GM21390 (cell line): ENCODE measurements at regions not wholly inside any gene's neighbourhood (a gene's known extent, or its start where the extent isn't known, plus 50 kb on each side); places are given as distances from the start of the nearest gene placed in this dataset.

Source experiments
- ATAC-seq: cut with Tn5 transposase; IDR thresholded peaks from one replicate; pipeline ENCODE4 v1.9.1; 2021; ENCODE audit not compliant: unreplicated experiment

DNA sequence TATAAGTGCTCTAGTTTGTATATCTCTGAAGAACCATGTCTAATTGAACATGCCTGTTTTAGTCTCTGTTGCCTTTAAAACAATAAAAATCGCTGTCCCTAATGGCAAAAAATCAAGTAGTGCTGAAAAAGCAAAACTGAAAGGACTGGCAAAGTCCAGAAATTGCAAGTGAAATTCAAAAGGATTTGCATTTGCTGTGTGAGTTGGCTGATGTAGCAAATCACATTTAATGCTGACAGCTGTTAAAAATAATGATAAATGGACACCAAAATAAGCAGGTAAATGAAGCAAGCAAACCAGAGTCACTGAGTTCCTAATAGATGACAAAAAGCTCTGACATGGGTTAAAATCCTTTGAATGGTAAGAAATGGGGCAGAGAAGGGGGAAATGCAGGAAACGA, 874.1 kb downstream of the GRM8 start:
- ATAC-seq = peak; percentile 60

- peak; percentile 82 for ATAC-seq
These were observed 882.6 kb downstream of the GRM8 start for GRCh38 chr7:126370038-126370668.

GRCh38 chr7:126362746-126363145, 890.0 kb downstream of the GRM8 start:
- no peak for ATAC-seq

GRCh38 chr7:126361183-126361582, 891.6 kb downstream of the GRM8 start:
- ATAC-seq = no peak

GRCh38 chr7:126339813-126340212, 912.9 kb downstream of the GRM8 start:
- ATAC-seq = no peak

DNA sequence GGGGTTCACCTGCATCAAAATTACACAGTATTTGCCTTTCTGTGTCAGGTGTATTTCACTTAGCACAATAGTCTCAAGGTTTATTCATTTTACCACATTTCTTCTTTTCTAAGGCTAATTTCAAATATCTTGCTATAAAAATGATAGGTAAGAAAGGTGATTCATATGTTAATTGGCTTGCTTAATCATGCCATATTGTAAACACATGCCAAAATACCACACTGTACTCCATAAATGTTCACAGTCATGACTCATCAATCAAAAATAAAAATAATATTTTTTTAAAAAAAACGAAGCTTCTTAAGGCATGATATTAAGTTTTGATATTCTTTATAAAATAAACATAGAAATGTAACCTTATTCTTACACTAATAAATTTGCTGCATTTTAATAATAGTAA, 947.1 kb downstream of the GRM8 start:
- no peak for ATAC-seq

GRCh38 chr7:126303926-126304325, 948.8 kb downstream of the GRM8 start:
- ATAC-seq = no peak

DNA sequence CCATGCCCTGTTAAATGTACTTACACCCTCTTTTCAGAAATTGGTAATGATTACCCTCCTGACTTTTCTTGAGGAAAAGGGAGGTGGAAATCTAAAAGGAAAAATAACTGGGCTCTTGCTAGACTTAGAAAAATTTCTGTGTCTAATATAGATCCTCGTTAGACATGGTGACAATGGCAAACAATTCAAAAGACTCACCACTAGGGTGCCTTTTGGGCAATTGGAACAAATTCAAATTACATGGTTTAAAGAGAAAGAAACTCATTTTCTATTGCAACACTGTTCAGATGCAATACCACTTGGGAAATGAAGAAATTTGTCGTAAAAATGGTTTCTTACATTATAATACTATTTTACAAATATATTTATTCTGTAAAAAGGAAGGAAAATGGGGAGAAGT, 950.1 kb downstream of the GRM8 start:
- no peak for ATAC-seq

- ATAC-seq = no peak
These were observed 966.4 kb downstream of the GRM8 start for GRCh38 chr7:126286317-126286716.

GRCh38 chr7:126236261-126236660, 1016.5 kb downstream of the GRM8 start:
- ATAC-seq = no peak

DNA sequence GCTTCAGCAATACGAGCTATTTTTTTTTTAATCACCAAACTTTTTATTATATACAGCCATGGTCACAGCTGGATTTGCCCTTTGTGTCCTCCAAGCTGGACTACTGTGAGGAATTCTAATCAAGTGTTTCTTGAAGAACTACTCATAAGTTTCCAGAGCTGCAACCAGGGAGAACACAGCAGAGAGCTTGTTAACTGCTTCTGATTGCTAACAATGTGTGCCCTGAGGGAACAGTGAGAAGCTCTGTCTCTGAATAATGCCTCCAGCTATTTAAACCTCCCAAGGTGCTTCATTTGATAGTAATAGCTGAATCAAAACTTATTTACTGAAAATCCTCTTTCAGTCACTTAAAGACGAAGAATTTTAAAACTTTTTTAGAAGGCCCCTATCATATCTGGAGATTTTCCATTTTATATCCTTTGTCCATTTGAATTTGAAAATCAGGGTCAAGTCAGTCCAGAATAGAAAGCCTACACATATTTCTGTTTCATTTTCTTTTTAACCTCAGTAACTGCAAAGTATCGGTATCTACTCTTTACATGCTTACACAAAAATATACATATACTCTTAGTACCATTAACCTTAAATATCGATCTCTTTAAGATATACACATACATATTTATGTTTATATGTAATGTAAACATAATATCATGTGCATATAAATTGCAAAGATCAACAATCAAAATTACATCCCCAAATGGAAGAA, 1024.2 kb downstream of the GRM8 start:
- ATAC-seq = no peak

GRCh38 chr7:126227643-126228042, 1025.1 kb downstream of the GRM8 start:
- no peak for ATAC-seq

DNA sequence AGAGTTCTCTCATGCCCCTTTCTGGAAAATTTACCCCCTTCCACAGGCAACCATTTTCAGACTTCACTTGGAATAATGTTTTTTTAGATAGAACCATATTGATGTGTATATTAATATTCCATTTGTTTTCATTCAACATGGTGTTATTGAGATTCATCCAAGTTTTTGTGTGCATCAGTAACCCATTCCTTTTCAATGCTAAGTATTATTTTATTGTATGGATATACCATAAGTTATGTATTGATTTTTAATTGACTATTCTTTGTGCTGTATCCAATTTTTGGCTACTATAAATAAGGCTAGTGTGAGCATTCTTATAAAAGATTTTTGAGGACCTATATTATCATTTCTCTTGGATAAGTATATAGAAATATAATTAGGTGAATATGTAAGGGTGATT, 1025.7 kb downstream of the GRM8 start:
- ATAC-seq = no peak

GRCh38 chr7:126223729-126224128, 1029.0 kb downstream of the GRM8 start:
- ATAC-seq = no peak

GRCh38 chr7:126222782-126223181, 1030.0 kb downstream of the GRM8 start:
- ATAC-seq = no peak

- ATAC-seq = no peak
These were observed 1037.0 kb downstream of the GRM8 start for GRCh38 chr7:126215785-126216184.

- ATAC-seq = no peak
These were observed 1038.9 kb downstream of the GRM8 start for GRCh38 chr7:126213876-126214275.

DNA sequence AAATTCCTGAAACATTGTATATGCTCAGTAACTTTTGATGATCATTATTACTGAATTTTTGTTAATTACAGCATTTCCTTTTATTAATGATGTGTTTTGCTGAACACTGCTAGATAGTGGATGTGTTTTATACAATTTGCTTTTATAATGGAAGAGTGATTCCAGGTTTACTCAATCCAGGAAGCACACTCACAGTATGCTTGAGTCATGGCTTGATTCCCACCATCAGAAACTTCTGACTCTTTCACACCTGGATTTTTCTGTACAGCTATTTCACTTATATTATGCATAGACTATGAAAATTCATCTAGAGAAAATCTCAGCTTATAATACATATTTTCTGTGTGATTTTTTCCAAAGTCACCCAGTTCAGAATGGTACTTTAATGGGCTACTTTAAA, 1040.9 kb downstream of the GRM8 start:
- no peak for ATAC-seq

- ATAC-seq = no peak
These were observed 1042.0 kb downstream of the GRM8 start for GRCh38 chr7:126210707-126211106.

DNA sequence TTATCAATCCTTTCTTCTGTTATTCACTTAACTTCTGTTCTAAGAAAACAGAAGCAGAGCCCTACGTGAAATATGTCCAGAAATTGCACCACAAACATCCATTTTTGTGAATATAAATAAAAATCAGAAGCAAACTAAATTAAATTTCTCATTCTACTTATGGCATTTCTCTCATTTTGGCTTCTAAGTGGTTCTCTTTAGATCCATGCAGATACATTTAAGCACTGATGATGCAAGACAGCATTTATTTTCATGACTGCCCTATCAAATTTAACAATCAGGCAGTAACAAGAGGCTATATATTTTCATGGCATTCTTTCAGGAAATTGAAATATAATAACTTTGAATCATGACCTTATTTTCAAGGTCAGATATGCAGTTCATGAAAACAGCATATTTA, 1049.6 kb downstream of the GRM8 start:
- ATAC-seq = no peak

DNA sequence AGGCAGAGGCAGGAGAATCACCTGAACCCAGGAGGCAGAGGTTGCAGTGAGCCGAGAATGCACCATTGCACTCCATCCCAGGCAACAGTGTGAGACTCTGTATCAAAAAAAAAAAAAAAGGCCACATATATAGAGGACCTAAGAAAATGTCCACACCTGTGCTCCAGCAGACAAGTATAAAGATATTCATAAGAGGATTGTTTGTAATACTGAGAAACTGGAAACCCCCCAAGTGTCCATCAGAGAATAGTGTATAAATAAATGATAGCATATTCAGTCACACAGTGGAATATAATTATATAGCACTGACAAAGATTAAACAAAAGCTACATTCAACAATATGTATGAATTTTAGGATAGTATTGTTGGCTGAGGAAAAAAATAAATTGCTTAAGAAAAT, 1050.6 kb downstream of the GRM8 start:
- no peak for ATAC-seq

- no peak for ATAC-seq
These were observed 1066.7 kb downstream of the GRM8 start for GRCh38 chr7:126185959-126186580.
